ENCODE measurements at regions not wholly inside any gene's neighbourhood (a gene's known extent, or its start where the extent isn't known, plus 50 kb on each side); places are given as distances from the start of the nearest gene placed in this dataset.

GRCh38 chr4:19722404-19722803 lies 529.3 kb upstream of the SLIT2 start:
- H3K4me1 ChIP-seq (ENCODE audit: insufficient read depth, low read length, poor library complexity, severe bottlenecking): no peaks in the 10 kb centered on the region
- TF ChIP-seq EZH2 (IDR thresholded peaks at IDR 0.05; ENCODE audit: borderline replicate concordance, low read depth, low read length, poor library complexity, severe bottlenecking): no peak
- TF ChIP-seq CTCF (conservative IDR thresholded peaks at IDR 0.05; ENCODE audit: low read depth, low read length): no peak
- H3K9me3 ChIP-seq (ENCODE audit: low read depth, low read length, poor library complexity, severe bottlenecking): no peaks in the 10 kb centered on the region
- H3K27me3 ChIP-seq (replicated peaks; ENCODE audit: insufficient read depth, low read depth, low read length, poor library complexity): no peaks in the 10 kb centered on the region
- no peak for DNase-seq (ENCODE audit: low spot score)
- no peak overlapping the region for H3K27ac ChIP-seq (ENCODE audit: low read depth, low read length, poor library complexity, severe bottlenecking)
- no peaks in the 10 kb centered on the region for H3K36me3 ChIP-seq (ENCODE audit: insufficient read depth, low read length, poor library complexity, severe bottlenecking)
- BruUV-seq (replicated peaks): no TSS peak
- ChIA-PET CTCF (no interaction called here), POLR2A (ENCODE audit: low non-redundant PET) (no interaction called here)
- no peak overlapping the region for H3K4me3 ChIP-seq (ENCODE audit: low read depth, low read length, poor library complexity, severe bottlenecking)
- intact Hi-C loops (cut with micrococcal nuclease; ENCODE audit: unreplicated experiment): no loop called here

- DNase-seq (ENCODE audit: low spot score): no peak
- ChIA-PET POLR2A (ENCODE audit: low non-redundant PET) (no interaction called here), CTCF (no interaction called here)
- H3K4me3 ChIP-seq (ENCODE audit: low read depth, low read length, poor library complexity, severe bottlenecking): no peak overlapping the region
- no peak overlapping the region for H3K27ac ChIP-seq (ENCODE audit: low read depth, low read length, poor library complexity, severe bottlenecking)
- no peaks in the 10 kb centered on the region for H3K27me3 ChIP-seq (replicated peaks; ENCODE audit: insufficient read depth, low read depth, low read length, poor library complexity)
- TF ChIP-seq EZH2 (IDR thresholded peaks at IDR 0.05; ENCODE audit: borderline replicate concordance, low read depth, low read length, poor library complexity, severe bottlenecking): no peak
- TF ChIP-seq CTCF (conservative IDR thresholded peaks at IDR 0.05; ENCODE audit: low read depth, low read length): no peak
- no peaks in the 10 kb centered on the region for H3K4me1 ChIP-seq (ENCODE audit: insufficient read depth, low read length, poor library complexity, severe bottlenecking)
- no peaks in the 10 kb centered on the region for H3K9me3 ChIP-seq (ENCODE audit: low read depth, low read length, poor library complexity, severe bottlenecking)
- BruUV-seq (replicated peaks): no TSS peak
- intact Hi-C loops (cut with micrococcal nuclease; ENCODE audit: unreplicated experiment): no loop called here
- no peaks in the 10 kb centered on the region for H3K36me3 ChIP-seq (ENCODE audit: insufficient read depth, low read length, poor library complexity, severe bottlenecking)
Measured at GRCh38 chr4:19721587-19721986, 530.1 kb upstream of the SLIT2 start.

- no peak for DNase-seq (ENCODE audit: low spot score)
- no peaks in the 10 kb centered on the region for H3K27me3 ChIP-seq (replicated peaks; ENCODE audit: insufficient read depth, low read depth, low read length, poor library complexity)
- H3K9me3 ChIP-seq (ENCODE audit: low read depth, low read length, poor library complexity, severe bottlenecking): no peaks in the 10 kb centered on the region
- CTCF ChIA-PET: no interaction called here
- no peaks in the 10 kb centered on the region for H3K4me1 ChIP-seq (ENCODE audit: insufficient read depth, low read length, poor library complexity, severe bottlenecking)
- H3K36me3 ChIP-seq (ENCODE audit: insufficient read depth, low read length, poor library complexity, severe bottlenecking): no peaks in the 10 kb centered on the region
- BruUV-seq (replicated peaks): no TSS peak
- no peak overlapping the region for H3K27ac ChIP-seq (ENCODE audit: low read depth, low read length, poor library complexity, severe bottlenecking)
- POLR2A ChIA-PET (ENCODE audit: low non-redundant PET): no interaction called here
- no peak for TF ChIP-seq CTCF (conservative IDR thresholded peaks at IDR 0.05; ENCODE audit: low read depth, low read length)
- TF ChIP-seq EZH2 (IDR thresholded peaks at IDR 0.05; ENCODE audit: borderline replicate concordance, low read depth, low read length, poor library complexity, severe bottlenecking): no peak
- no peak overlapping the region for H3K4me3 ChIP-seq (ENCODE audit: low read depth, low read length, poor library complexity, severe bottlenecking)
- intact Hi-C loops (cut with micrococcal nuclease; ENCODE audit: unreplicated experiment): no loop called here
Measured at GRCh38 chr4:19720610-19721009, 531.1 kb upstream of the SLIT2 start.
